KMS-11 (cell line): ENCODE measurements at regions not wholly inside any gene's neighbourhood (a gene's known extent, or its start where the extent isn't known, plus 50 kb on each side); places are given as distances from the start of the nearest gene placed in this dataset.

Experiments used
- H2AFZ ChIP-seq: fragments of 200-600 bp; sonication (generic); 2 replicates; pipeline ENCODE4 v1.6.1; 2016; ENCODE audit warnings: antibody characterized with exemption, mixed run types, low read depth
- H3K27ac ChIP-seq: fragments of 200-600 bp; sonication (generic); 2 replicates; pipeline ENCODE4 v1.6.1; 2016; ENCODE audit warnings: mild to moderate bottlenecking, mixed run types
- H3K27me3 ChIP-seq: fragments of 200-600 bp; sonication (generic); 2 replicates; pipeline ENCODE4 v1.6.1; 2017; ENCODE audit warnings: mild to moderate bottlenecking, low read depth, mixed run types, moderate library complexity; ENCODE audit not compliant: insufficient read depth
- H3K36me3 ChIP-seq: fragments of 200-600 bp; sonication (generic); 2 replicates; pipeline ENCODE4 v1.6.1; 2017; ENCODE audit warnings: mild to moderate bottlenecking, mixed run types; ENCODE audit not compliant: insufficient read depth
- H3K4me1 ChIP-seq: fragments of 200-600 bp; sonication (generic); 2 replicates; pipeline ENCODE4 v1.6.1; 2016; ENCODE audit warnings: mild to moderate bottlenecking, low read depth, mixed run types; ENCODE audit not compliant: poor library complexity, severe bottlenecking
- H3K4me2 ChIP-seq: fragments of 200-600 bp; sonication (generic); 2 replicates; pipeline ENCODE4 v1.7.0; 2016; ENCODE audit warnings: mild to moderate bottlenecking, mixed run types
- H3K4me3 ChIP-seq: fragments of 200-600 bp; sonication (generic); IDR thresholded peaks from 2 replicates; pipeline ENCODE4 v1.6.1; 2017; ENCODE audit warnings: low read depth, low read length, mixed read lengths; ENCODE audit not compliant: insufficient read depth
- H3K79me2 ChIP-seq: fragments of 200-600 bp; sonication (generic); 2 replicates; pipeline ENCODE4 v1.6.1; 2016; ENCODE audit warnings: low read depth, mixed run types; ENCODE audit not compliant: insufficient read depth
- H3K9ac ChIP-seq: fragments of 200-600 bp; sonication (generic); 2 replicates; pipeline ENCODE4 v1.6.1; 2016; ENCODE audit warnings: mild to moderate bottlenecking, mixed run types
- H4K20me1 ChIP-seq: fragments of 200-600 bp; sonication (generic); 2 replicates; pipeline ENCODE4 v1.6.1; 2016; ENCODE audit warnings: mild to moderate bottlenecking, mixed run types; ENCODE audit not compliant: insufficient read depth
- TF ChIP-seq, protein P1 (sequence below): fragments of 200-600 bp; sonication (generic); conservative IDR thresholded peaks from 2 replicates; pipeline ENCODE4 v1.6.1; 2017; ENCODE audit warnings: low read depth, mild to moderate bottlenecking, antibody characterized with exemption, low read length, moderate library complexity, mixed read lengths

DNA sequence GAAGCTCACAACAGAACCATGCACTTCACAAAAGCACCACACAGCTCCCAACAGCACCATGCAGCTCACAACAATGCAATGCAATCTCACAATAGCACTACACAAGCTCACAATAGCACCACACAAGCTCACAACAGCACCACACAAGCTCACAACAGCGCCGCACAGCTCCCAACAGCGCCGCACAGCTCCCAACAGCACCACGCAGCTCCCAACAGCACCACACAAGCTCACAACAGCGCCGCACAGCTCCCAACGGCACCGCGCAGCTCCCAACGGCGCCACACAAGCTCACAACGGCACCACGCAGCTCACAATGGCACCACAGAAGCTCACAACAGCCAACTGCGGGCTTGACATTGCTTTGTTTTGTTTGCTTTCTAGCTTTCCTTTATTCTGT, 198.1 kb downstream of the DLL1 start:
- Histone ChIP-seq H3K4me3 (no peak overlapping the region), H3K4me2 (no peak overlapping the region), H3K27me3 (peaks cover 12% of the 10 kb centered on the region; the same call in 1 of the 2 replicates), H3K27ac (no peak overlapping the region), H4K20me1 (no peaks in the 10 kb centered on the region), H3K79me2 (no peaks in the 10 kb centered on the region), H3K9ac (no peak overlapping the region), H3K4me1 (no peaks in the 10 kb centered on the region), H2AFZ (no peak overlapping the region), H3K36me3 (no peaks in the 10 kb centered on the region)
- TF ChIP-seq, protein P1, sequence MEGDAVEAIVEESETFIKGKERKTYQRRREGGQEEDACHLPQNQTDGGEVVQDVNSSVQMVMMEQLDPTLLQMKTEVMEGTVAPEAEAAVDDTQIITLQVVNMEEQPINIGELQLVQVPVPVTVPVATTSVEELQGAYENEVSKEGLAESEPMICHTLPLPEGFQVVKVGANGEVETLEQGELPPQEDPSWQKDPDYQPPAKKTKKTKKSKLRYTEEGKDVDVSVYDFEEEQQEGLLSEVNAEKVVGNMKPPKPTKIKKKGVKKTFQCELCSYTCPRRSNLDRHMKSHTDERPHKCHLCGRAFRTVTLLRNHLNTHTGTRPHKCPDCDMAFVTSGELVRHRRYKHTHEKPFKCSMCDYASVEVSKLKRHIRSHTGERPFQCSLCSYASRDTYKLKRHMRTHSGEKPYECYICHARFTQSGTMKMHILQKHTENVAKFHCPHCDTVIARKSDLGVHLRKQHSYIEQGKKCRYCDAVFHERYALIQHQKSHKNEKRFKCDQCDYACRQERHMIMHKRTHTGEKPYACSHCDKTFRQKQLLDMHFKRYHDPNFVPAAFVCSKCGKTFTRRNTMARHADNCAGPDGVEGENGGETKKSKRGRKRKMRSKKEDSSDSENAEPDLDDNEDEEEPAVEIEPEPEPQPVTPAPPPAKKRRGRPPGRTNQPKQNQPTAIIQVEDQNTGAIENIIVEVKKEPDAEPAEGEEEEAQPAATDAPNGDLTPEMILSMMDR, result no peak

DNA sequence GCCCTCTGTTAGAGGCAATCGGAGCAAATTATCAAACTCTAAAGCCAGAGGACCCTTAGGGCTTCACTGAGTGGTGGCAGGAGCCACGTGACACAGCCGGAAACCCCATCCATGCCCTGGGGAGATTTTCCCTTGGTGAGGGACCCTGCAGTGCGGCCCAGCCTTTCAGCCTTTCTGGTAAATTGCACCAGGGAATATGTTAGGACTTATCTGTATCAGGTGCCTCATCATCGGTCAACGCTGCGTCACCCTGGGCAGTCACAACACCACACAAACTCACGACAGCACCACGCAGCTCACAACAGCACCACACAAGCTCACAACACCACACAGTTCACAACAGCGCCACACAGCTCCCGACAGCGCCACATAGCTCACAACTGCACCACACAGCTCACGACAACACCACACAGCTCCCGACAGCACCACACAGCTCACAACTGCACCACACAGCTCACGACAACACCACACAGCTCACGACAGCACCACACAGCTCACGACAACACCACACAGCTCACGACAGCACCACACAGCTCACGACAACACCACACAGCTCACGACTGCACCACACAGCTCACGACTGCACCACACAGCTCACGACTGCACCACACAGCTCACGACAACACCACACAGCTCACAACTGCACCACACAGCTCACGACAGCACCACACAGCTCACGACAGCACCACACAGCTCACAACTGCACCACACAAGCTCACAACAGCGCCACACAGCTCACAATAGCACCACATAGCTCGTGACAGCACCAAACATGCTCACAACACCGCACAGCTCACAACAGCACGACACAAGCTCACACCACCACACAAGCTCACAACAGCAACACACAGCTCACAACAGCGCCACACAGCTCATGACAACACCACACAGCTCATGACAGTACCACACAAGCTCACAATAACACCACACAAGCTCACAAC, 199.0 kb downstream of the DLL1 start:
- H4K20me1 ChIP-seq, result no peaks in the 10 kb centered on the region
- H3K27ac ChIP-seq, result no peak overlapping the region
- TF ChIP-seq, protein P1, result no peak
- no peak overlapping the region for H3K9ac ChIP-seq
- H2AFZ ChIP-seq, result no peak overlapping the region
- H3K4me1 ChIP-seq, result no peaks in the 10 kb centered on the region
- no peaks in the 10 kb centered on the region for H3K36me3 ChIP-seq
- peaks cover 12% of the 10 kb centered on the region; the same call in 1 of the 2 replicates for H3K27me3 ChIP-seq
- H3K79me2 ChIP-seq, result no peaks in the 10 kb centered on the region
- H3K4me3 ChIP-seq, result no peak overlapping the region
- no peak overlapping the region for H3K4me2 ChIP-seq

DNA sequence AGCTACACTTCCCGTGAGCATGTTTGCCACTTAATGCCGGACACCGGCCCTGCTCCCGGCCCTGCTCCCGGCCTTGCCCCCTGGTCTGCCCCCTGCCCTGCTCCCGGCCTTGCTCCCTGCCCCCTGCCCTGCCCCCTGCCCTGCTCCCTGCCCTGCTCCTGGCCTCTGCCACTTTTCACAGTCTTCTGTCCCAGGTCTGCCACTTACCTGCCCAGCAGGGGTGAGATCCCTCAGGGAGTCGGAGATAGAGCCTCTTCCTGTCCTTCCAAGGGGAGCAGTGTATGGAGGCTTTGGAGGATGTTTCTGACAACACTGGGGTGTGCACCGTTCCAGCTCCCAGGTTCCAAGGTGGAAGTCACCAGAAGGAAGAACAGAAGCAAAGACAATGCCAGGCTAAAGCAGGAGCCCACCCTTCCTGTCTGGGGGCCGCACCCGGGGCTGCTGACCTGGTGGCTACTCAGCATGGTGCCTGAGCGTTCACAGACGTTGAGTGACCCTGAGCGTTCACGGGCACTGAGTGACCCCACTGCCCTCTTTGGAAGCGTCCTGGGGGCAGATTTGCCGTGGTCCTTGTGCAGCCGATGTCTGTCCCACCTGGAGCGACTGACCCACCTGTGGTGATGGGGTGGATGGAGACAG, 199.8 kb downstream of the DLL1 start:
- H3K36me3 ChIP-seq, result no peaks in the 10 kb centered on the region
- no peak overlapping the region for H2AFZ ChIP-seq
- no peak overlapping the region for H3K27ac ChIP-seq
- H3K4me3 ChIP-seq, result no peak overlapping the region
- H3K4me2 ChIP-seq, result no peak overlapping the region
- H3K4me1 ChIP-seq, result no peaks in the 10 kb centered on the region
- TF ChIP-seq, protein P1, result no peak
- no peak overlapping the region for H3K9ac ChIP-seq
- H3K79me2 ChIP-seq, result no peaks in the 10 kb centered on the region
- H3K27me3 ChIP-seq, result peaks cover 11% of the 10 kb centered on the region; the same call in 1 of the 2 replicates
- H4K20me1 ChIP-seq, result no peaks in the 10 kb centered on the region

DNA sequence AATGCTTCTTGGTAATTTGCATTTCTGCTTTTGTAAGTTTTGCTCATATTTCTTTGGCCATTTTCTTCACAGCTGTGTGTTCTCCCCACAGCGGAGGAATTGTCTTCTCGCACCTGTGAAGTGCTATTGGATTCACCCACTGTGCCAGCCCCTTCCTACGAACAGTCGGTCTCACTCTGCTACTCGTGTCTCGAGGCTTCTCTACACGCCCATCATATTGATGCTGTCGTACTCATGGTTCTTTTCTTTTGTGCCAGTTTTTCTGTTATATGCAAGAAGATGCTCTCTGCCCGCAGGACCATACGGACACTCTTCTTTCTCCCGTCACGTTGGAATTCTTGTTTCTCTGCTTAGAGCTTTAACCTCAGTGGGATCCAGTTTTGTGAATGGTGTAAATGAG, 200.3 kb downstream of the DLL1 start:
- Histone ChIP-seq H3K4me3 (no peak overlapping the region), H3K27me3 (peaks cover 9% of the 10 kb centered on the region; the same call in 1 of the 2 replicates), H3K4me2 (no peak overlapping the region), H3K27ac (no peak overlapping the region), H3K4me1 (no peaks in the 10 kb centered on the region), H4K20me1 (no peaks in the 10 kb centered on the region), H3K36me3 (no peaks in the 10 kb centered on the region), H2AFZ (no peak overlapping the region), H3K9ac (no peak overlapping the region), H3K79me2 (no peaks in the 10 kb centered on the region)
- TF ChIP-seq, protein P1, result no peak
